ENCODE measurements at regions not wholly inside any gene's neighbourhood (a gene's known extent, or its start where the extent isn't known, plus 50 kb on each side); places are given as distances from the start of the nearest gene placed in this dataset.

- no peak overlapping the region for H3K4me3 ChIP-seq (ENCODE audit: low read depth, low read length)
These were observed 618.1 kb downstream of the PYDC2 start for GRCh38 chr3:192079098-192079497.

- no peak overlapping the region for H3K4me3 ChIP-seq (ENCODE audit: low read depth, low read length)
These were observed 619.4 kb downstream of the PYDC2 start for GRCh38 chr3:192080336-192080735.

GRCh38 chr3:192082730-192083660 lies 622.0 kb downstream of the PYDC2 start:
- H3K4me3 ChIP-seq (ENCODE audit: low read depth, low read length) = no peak overlapping the region

Measured in iPS-11a (cell line).